ENCODE measurements at regions not wholly inside any gene's neighbourhood (a gene's known extent, or its start where the extent isn't known, plus 50 kb on each side); places are given as distances from the start of the nearest gene placed in this dataset.
A peak's percentile ranks its signal among the peaks of the same experiment; 100 is the strongest.

- peaks cover 4% of the 10 kb centered on the region for H3K4me1 ChIP-seq (ENCODE audit: control insufficient read depth, insufficient read depth, low read length)
- H3K27ac ChIP-seq (ENCODE audit: low read depth, low read length), result no peak overlapping the region
- DNase-seq (ENCODE audit: low read depth in 4 of 6, low spot score in 6 of 6), result no peak
- 90% methylated on average over 2 of the region's 7 CpGs for WGBS (ENCODE audit: insufficient coverage)
- no peaks in the 10 kb centered on the region for H3K9me3 ChIP-seq (ENCODE audit: control insufficient read depth, insufficient read depth, low read length)
- no peaks in the 10 kb centered on the region for H3K27me3 ChIP-seq (ENCODE audit: control insufficient read depth, insufficient read depth, low read length)
- no peak overlapping the region for H3K4me3 ChIP-seq (ENCODE audit: low read depth, low read length)
- H3K36me3 ChIP-seq (ENCODE audit: control insufficient read depth, insufficient read depth, low read length), result no peaks in the 10 kb centered on the region
These were observed 178.7 kb downstream of the RFC3 start for GRCh38 chr13:33996636-33997035.

GRCh38 chr13:33997574-33997973 lies 179.6 kb downstream of the RFC3 start:
- no peak overlapping the region for H3K27ac ChIP-seq (ENCODE audit: low read depth, low read length)
- WGBS (ENCODE audit: insufficient coverage), result no CpG with 5 or more reads among the region's 3 CpGs
- H3K4me3 ChIP-seq (ENCODE audit: low read depth, low read length), result no peak overlapping the region
- H3K9me3 ChIP-seq (ENCODE audit: control insufficient read depth, insufficient read depth, low read length), result no peaks in the 10 kb centered on the region
- DNase-seq (ENCODE audit: low read depth in 4 of 6, low spot score in 6 of 6), result no peak
- no peaks in the 10 kb centered on the region for H3K36me3 ChIP-seq (ENCODE audit: control insufficient read depth, insufficient read depth, low read length)
- H3K4me1 ChIP-seq (ENCODE audit: control insufficient read depth, insufficient read depth, low read length), result peaks cover 4% of the 10 kb centered on the region
- H3K27me3 ChIP-seq (ENCODE audit: control insufficient read depth, insufficient read depth, low read length), result no peaks in the 10 kb centered on the region

- H3K4me3 ChIP-seq (ENCODE audit: low read depth, low read length), result no peak overlapping the region
- H3K4me1 ChIP-seq (ENCODE audit: control insufficient read depth, insufficient read depth, low read length), result peaks cover 10% of the 10 kb centered on the region
- H3K27me3 ChIP-seq (ENCODE audit: control insufficient read depth, insufficient read depth, low read length), result no peaks in the 10 kb centered on the region
- 10% methylated on average over 2 of the region's 6 CpGs for WGBS (ENCODE audit: insufficient coverage)
- no peak overlapping the region for H3K27ac ChIP-seq (ENCODE audit: low read depth, low read length)
- no peaks in the 10 kb centered on the region for H3K9me3 ChIP-seq (ENCODE audit: control insufficient read depth, insufficient read depth, low read length)
- H3K36me3 ChIP-seq (ENCODE audit: control insufficient read depth, insufficient read depth, low read length), result no peaks in the 10 kb centered on the region
- DNase-seq (ENCODE audit: low read depth in 4 of 6, low spot score in 6 of 6), result peak in 2 of 6 donors; percentile 20 to 86
These were observed 182.1 kb downstream of the RFC3 start for GRCh38 chr13:33999811-34000605.

- H3K4me1 ChIP-seq (ENCODE audit: control insufficient read depth, insufficient read depth, low read length), result peaks cover 10% of the 10 kb centered on the region
- H3K27me3 ChIP-seq (ENCODE audit: control insufficient read depth, insufficient read depth, low read length), result no peaks in the 10 kb centered on the region
- no peaks in the 10 kb centered on the region for H3K36me3 ChIP-seq (ENCODE audit: control insufficient read depth, insufficient read depth, low read length)
- H3K4me3 ChIP-seq (ENCODE audit: low read depth, low read length), result no peak overlapping the region
- H3K9me3 ChIP-seq (ENCODE audit: control insufficient read depth, insufficient read depth, low read length), result no peaks in the 10 kb centered on the region
- no peak overlapping the region for H3K27ac ChIP-seq (ENCODE audit: low read depth, low read length)
- DNase-seq (ENCODE audit: low read depth in 4 of 6, low spot score in 6 of 6), result no peak
These were observed 183.0 kb downstream of the RFC3 start for GRCh38 chr13:34000955-34001354.

- Histone ChIP-seq H3K4me1 (ENCODE audit: control insufficient read depth, insufficient read depth, low read length) (peaks cover 10% of the 10 kb centered on the region), H3K9me3 (ENCODE audit: control insufficient read depth, insufficient read depth, low read length) (no peaks in the 10 kb centered on the region), H3K27me3 (ENCODE audit: control insufficient read depth, insufficient read depth, low read length) (no peaks in the 10 kb centered on the region), H3K4me3 (ENCODE audit: low read depth, low read length) (no peak overlapping the region), H3K36me3 (ENCODE audit: control insufficient read depth, insufficient read depth, low read length) (no peaks in the 10 kb centered on the region), H3K27ac (ENCODE audit: low read depth, low read length) (no peak overlapping the region)
- no peak for DNase-seq (ENCODE audit: low read depth in 4 of 6, low spot score in 6 of 6)
- 100% methylated on average over 2 of the region's 4 CpGs for WGBS (ENCODE audit: insufficient coverage)
These were observed 183.4 kb downstream of the RFC3 start for GRCh38 chr13:34001389-34001788.

- Histone ChIP-seq H3K36me3 (ENCODE audit: control insufficient read depth, insufficient read depth, low read length) (no peaks in the 10 kb centered on the region), H3K4me1 (ENCODE audit: control insufficient read depth, insufficient read depth, low read length) (peaks cover 10% of the 10 kb centered on the region), H3K4me3 (ENCODE audit: low read depth, low read length) (no peak overlapping the region), H3K27me3 (ENCODE audit: control insufficient read depth, insufficient read depth, low read length) (no peaks in the 10 kb centered on the region), H3K27ac (ENCODE audit: low read depth, low read length) (no peak overlapping the region), H3K9me3 (ENCODE audit: control insufficient read depth, insufficient read depth, low read length) (no peaks in the 10 kb centered on the region)
- DNase-seq (ENCODE audit: low read depth in 4 of 6, low spot score in 6 of 6), result no peak
- no CpG with 5 or more reads among the region's 1 CpG for WGBS (ENCODE audit: insufficient coverage)
These were observed 184.2 kb downstream of the RFC3 start for GRCh38 chr13:34002141-34002540.

- peak in 1 of 6 donors; percentile 54 for DNase-seq (ENCODE audit: low read depth in 4 of 6, low spot score in 6 of 6)
- H3K9me3 ChIP-seq (ENCODE audit: control insufficient read depth, insufficient read depth, low read length), result no peaks in the 10 kb centered on the region
- WGBS (ENCODE audit: insufficient coverage), result 75% methylated on average over 3 of the region's 4 CpGs
- H3K4me3 ChIP-seq (ENCODE audit: low read depth, low read length), result no peak overlapping the region
- H3K4me1 ChIP-seq (ENCODE audit: control insufficient read depth, insufficient read depth, low read length), result peaks cover 10% of the 10 kb centered on the region
- H3K36me3 ChIP-seq (ENCODE audit: control insufficient read depth, insufficient read depth, low read length), result no peaks in the 10 kb centered on the region
- H3K27me3 ChIP-seq (ENCODE audit: control insufficient read depth, insufficient read depth, low read length), result no peaks in the 10 kb centered on the region
- no peak overlapping the region for H3K27ac ChIP-seq (ENCODE audit: low read depth, low read length)
These were observed 185.0 kb downstream of the RFC3 start for GRCh38 chr13:34002924-34003323.

GRCh38 chr13:34003656-34004055 lies 185.7 kb downstream of the RFC3 start:
- DNase-seq (ENCODE audit: low read depth in 4 of 6, low spot score in 6 of 6), result peak in 2 of 6 donors; percentile 46 to 54
- Histone ChIP-seq H3K36me3 (ENCODE audit: control insufficient read depth, insufficient read depth, low read length) (no peaks in the 10 kb centered on the region), H3K4me3 (ENCODE audit: low read depth, low read length) (no peak overlapping the region), H3K4me1 (ENCODE audit: control insufficient read depth, insufficient read depth, low read length) (peaks cover 10% of the 10 kb centered on the region), H3K9me3 (ENCODE audit: control insufficient read depth, insufficient read depth, low read length) (no peaks in the 10 kb centered on the region), H3K27ac (ENCODE audit: low read depth, low read length) (no peak overlapping the region), H3K27me3 (ENCODE audit: control insufficient read depth, insufficient read depth, low read length) (no peaks in the 10 kb centered on the region)
- WGBS (ENCODE audit: insufficient coverage), result no CpG with 5 or more reads among the region's 4 CpGs

GRCh38 chr13:34004676-34005075 lies 186.7 kb downstream of the RFC3 start:
- no peaks in the 10 kb centered on the region for H3K27me3 ChIP-seq (ENCODE audit: control insufficient read depth, insufficient read depth, low read length)
- H3K36me3 ChIP-seq (ENCODE audit: control insufficient read depth, insufficient read depth, low read length), result no peaks in the 10 kb centered on the region
- H3K27ac ChIP-seq (ENCODE audit: low read depth, low read length), result no peak overlapping the region
- peaks cover 10% of the 10 kb centered on the region for H3K4me1 ChIP-seq (ENCODE audit: control insufficient read depth, insufficient read depth, low read length)
- DNase-seq (ENCODE audit: low read depth in 4 of 6, low spot score in 6 of 6), result no peak
- WGBS (ENCODE audit: insufficient coverage), result 95% methylated on average over 13 of the region's 14 CpGs
- H3K4me3 ChIP-seq (ENCODE audit: low read depth, low read length), result no peak overlapping the region
- no peaks in the 10 kb centered on the region for H3K9me3 ChIP-seq (ENCODE audit: control insufficient read depth, insufficient read depth, low read length)

- Histone ChIP-seq H3K36me3 (ENCODE audit: control insufficient read depth, insufficient read depth, low read length) (no peaks in the 10 kb centered on the region), H3K9me3 (ENCODE audit: control insufficient read depth, insufficient read depth, low read length) (no peaks in the 10 kb centered on the region), H3K27me3 (ENCODE audit: control insufficient read depth, insufficient read depth, low read length) (no peaks in the 10 kb centered on the region), H3K4me3 (ENCODE audit: low read depth, low read length) (no peak overlapping the region), H3K4me1 (ENCODE audit: control insufficient read depth, insufficient read depth, low read length) (peaks cover 6% of the 10 kb centered on the region), H3K27ac (ENCODE audit: low read depth, low read length) (no peak overlapping the region)
- no CpG with 5 or more reads among the region's 2 CpGs for WGBS (ENCODE audit: insufficient coverage)
- no peak for DNase-seq (ENCODE audit: low read depth in 4 of 6, low spot score in 6 of 6)
These were observed 188.1 kb downstream of the RFC3 start for GRCh38 chr13:34006011-34006410.

Measured in spinal cord (tissue), 9 donors.